ENCODE measurements at regions not wholly inside any gene's neighbourhood (a gene's known extent, or its start where the extent isn't known, plus 50 kb on each side); places are given as distances from the start of the nearest gene placed in this dataset.

DNA sequence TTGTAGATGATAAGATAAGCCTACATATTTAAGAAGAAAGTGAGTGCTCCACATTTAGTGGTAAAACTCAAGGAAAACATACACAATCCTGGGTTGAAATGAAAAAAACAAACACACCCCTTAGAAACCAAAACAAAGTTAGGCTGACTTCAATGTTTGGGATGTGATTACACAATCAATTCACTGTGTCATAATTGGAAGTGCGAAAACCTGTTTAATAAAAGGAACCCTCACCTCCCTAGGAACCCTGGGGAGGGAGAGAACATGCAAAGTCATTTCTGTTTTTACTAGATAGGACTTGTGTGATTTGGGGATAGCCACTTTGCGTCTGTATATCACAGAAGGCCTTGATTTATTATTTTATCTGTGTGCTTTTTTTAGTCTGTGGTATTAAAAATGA is 275.0 kb downstream of the NFKBIZ start:
- ChIA-PET CTCF (no interaction called here), POLR2A (no interaction called here)
- no CpG with 5 or more reads among the region's 2 CpGs for WGBS (ENCODE audit: insufficient coverage)
- H3K27ac ChIP-seq (ENCODE audit: low read length in 2 of 2), result no peak overlapping the region
- Mint-ChIP-seq H3K27ac (no peak overlapping the region), H3K4me3 (no peak overlapping the region), H3K9me3 (ENCODE audit: insufficient read depth) (peaks cover 10% of the 10 kb centered on the region), H3K4me1 (no peaks in the 10 kb centered on the region), H3K27me3 (no peaks in the 10 kb centered on the region)
- no peaks in the 10 kb centered on the region for H3K4me1 ChIP-seq (ENCODE audit: control insufficient read depth in 2 of 2, insufficient read depth in 2 of 2, low read length in 2 of 2)
- no peaks in the 10 kb centered on the region for H3K36me3 ChIP-seq (replicated peaks in 1 of 2; ENCODE audit: control extremely low read depth in 1 of 2, control insufficient read depth in 1 of 2, extremely low read depth in 1 of 2, insufficient read depth in 2 of 2, low read length in 1 of 2)
- no peaks in the 10 kb centered on the region for H4K20me1 ChIP-seq (ENCODE audit: control insufficient read depth, insufficient read depth, low read length, poor library complexity, severe bottlenecking)
- H3K9me3 ChIP-seq (ENCODE audit: control extremely low read depth in 1 of 3, control insufficient read depth in 2 of 3, insufficient read depth in 1 of 3, low read length in 2 of 3), result peaks cover 1 to 16% (median 10%) of the 10 kb centered on the region in 3 donors
- no peaks in the 10 kb centered on the region for H3K27me3 ChIP-seq (replicated peaks in 1 of 4; ENCODE audit: control extremely low read depth in 1 of 4, control insufficient read depth in 3 of 4, insufficient read depth in 4 of 4, low read length in 3 of 4)
- DNase-seq (no peak), ATAC-seq (ENCODE audit: low read depth) (no peak)
- no peak overlapping the region for H2AFZ ChIP-seq (ENCODE audit: insufficient read depth, low read depth, low read length, poor library complexity, severe bottlenecking)
- TF ChIP-seq, protein P1, sequence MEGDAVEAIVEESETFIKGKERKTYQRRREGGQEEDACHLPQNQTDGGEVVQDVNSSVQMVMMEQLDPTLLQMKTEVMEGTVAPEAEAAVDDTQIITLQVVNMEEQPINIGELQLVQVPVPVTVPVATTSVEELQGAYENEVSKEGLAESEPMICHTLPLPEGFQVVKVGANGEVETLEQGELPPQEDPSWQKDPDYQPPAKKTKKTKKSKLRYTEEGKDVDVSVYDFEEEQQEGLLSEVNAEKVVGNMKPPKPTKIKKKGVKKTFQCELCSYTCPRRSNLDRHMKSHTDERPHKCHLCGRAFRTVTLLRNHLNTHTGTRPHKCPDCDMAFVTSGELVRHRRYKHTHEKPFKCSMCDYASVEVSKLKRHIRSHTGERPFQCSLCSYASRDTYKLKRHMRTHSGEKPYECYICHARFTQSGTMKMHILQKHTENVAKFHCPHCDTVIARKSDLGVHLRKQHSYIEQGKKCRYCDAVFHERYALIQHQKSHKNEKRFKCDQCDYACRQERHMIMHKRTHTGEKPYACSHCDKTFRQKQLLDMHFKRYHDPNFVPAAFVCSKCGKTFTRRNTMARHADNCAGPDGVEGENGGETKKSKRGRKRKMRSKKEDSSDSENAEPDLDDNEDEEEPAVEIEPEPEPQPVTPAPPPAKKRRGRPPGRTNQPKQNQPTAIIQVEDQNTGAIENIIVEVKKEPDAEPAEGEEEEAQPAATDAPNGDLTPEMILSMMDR (IDR thresholded peaks at IDR 0.05), result no peak
- no peak for TF ChIP-seq EZH2 (IDR thresholded peaks at IDR 0.05; ENCODE audit: borderline replicate concordance, insufficient read depth, low read depth, low read length, poor library complexity, severe bottlenecking)
- no peaks in the 10 kb centered on the region for H3K79me2 ChIP-seq (ENCODE audit: control insufficient read depth, insufficient read depth, low read length)
- H3K4me3 ChIP-seq (ENCODE audit: control extremely low read depth in 1 of 5, extremely low read depth in 1 of 5, insufficient read depth in 1 of 5, low read depth in 2 of 5, low read length in 4 of 5), result no peak overlapping the region
- intact Hi-C loops (cut with micrococcal nuclease), result no loop called here
- no peak overlapping the region for H3K4me2 ChIP-seq (replicated peaks; ENCODE audit: low read depth, low read length, poor library complexity, severe bottlenecking)
- no peak overlapping the region for H3K9ac ChIP-seq (ENCODE audit: low read length)

DNA sequence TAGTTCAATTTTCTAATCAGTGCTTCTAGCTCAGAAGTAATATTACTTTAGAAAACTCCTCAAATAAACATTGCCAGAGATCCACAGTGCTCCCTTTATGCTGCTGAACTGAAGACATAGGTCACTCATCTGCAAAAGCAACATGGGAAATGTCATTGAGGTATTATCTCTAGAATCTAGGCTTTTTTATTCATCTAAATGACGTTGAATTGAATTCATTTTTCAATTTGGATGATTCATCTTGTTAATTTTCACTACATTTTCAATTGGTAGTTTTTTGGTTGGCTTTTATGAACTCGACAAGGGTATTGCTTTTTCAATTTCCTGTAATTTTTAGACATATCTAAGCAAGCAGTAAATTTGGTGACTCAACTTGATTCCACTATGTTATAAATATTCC is 275.4 kb downstream of the NFKBIZ start:
- Histone ChIP-seq H3K36me3 (replicated peaks in 1 of 2; ENCODE audit: control extremely low read depth in 1 of 2, control insufficient read depth in 1 of 2, extremely low read depth in 1 of 2, insufficient read depth in 2 of 2, low read length in 1 of 2) (no peaks in the 10 kb centered on the region), H2AFZ (ENCODE audit: insufficient read depth, low read depth, low read length, poor library complexity, severe bottlenecking) (no peak overlapping the region), H3K4me1 (ENCODE audit: control insufficient read depth in 2 of 2, insufficient read depth in 2 of 2, low read length in 2 of 2) (no peaks in the 10 kb centered on the region), H3K27me3 (replicated peaks in 1 of 4; ENCODE audit: control extremely low read depth in 1 of 4, control insufficient read depth in 3 of 4, insufficient read depth in 4 of 4, low read length in 3 of 4) (no peaks in the 10 kb centered on the region), H3K9ac (ENCODE audit: low read length) (no peak overlapping the region), H3K27ac (ENCODE audit: low read length in 2 of 2) (no peak overlapping the region), H4K20me1 (ENCODE audit: control insufficient read depth, insufficient read depth, low read length, poor library complexity, severe bottlenecking) (no peaks in the 10 kb centered on the region), H3K9me3 (ENCODE audit: control extremely low read depth in 1 of 3, control insufficient read depth in 2 of 3, insufficient read depth in 1 of 3, low read length in 2 of 3) (peaks cover 1 to 16% (median 10%) of the 10 kb centered on the region in 3 donors), H3K79me2 (ENCODE audit: control insufficient read depth, insufficient read depth, low read length) (no peaks in the 10 kb centered on the region), H3K4me2 (replicated peaks; ENCODE audit: low read depth, low read length, poor library complexity, severe bottlenecking) (no peak overlapping the region), H3K4me3 (ENCODE audit: control extremely low read depth in 1 of 5, extremely low read depth in 1 of 5, insufficient read depth in 1 of 5, low read depth in 2 of 5, low read length in 4 of 5) (no peak overlapping the region)
- CTCF ChIA-PET, result no interaction called here
- H3K4me1 Mint-ChIP-seq, result peaks cover 2% of the 10 kb centered on the region
- intact Hi-C loops (cut with micrococcal nuclease), result no loop called here
- DNase-seq (no peak), ATAC-seq (ENCODE audit: low read depth) (no peak)
- H3K27ac Mint-ChIP-seq, result no peak overlapping the region
- no CpG with 5 or more reads among the region's 2 CpGs for WGBS (ENCODE audit: insufficient coverage)
- no peak overlapping the region for H3K4me3 Mint-ChIP-seq
- no peak for TF ChIP-seq EZH2 (IDR thresholded peaks at IDR 0.05; ENCODE audit: borderline replicate concordance, insufficient read depth, low read depth, low read length, poor library complexity, severe bottlenecking)
- TF ChIP-seq, protein P1 (IDR thresholded peaks at IDR 0.05), result no peak
- POLR2A ChIA-PET, result no interaction called here
- no peaks in the 10 kb centered on the region for H3K27me3 Mint-ChIP-seq
- peaks cover 10% of the 10 kb centered on the region for H3K9me3 Mint-ChIP-seq (ENCODE audit: insufficient read depth)

All from B cell (primary cell).